K562 (cell line): ENCODE measurements at regions not wholly inside any gene's neighbourhood (a gene's known extent, or its start where the extent isn't known, plus 50 kb on each side); places are given as distances from the start of the nearest gene placed in this dataset.

ENCODE experiments used
- CCAR2 ChIP-seq: fragments of 200-400 bp; formaldehyde crosslinking; IDR thresholded peaks from 2 replicates; pipeline ENCODE4 v1.6.1; 2017; ENCODE audit warnings: mild to moderate bottlenecking, low read depth, low read length
- E2F5 ChIP-seq: sonication (generic); formaldehyde crosslinking; IDR thresholded peaks from 2 replicates; pipeline ENCODE4 v1.8.0; 2022; ENCODE audit warnings: mild to moderate bottlenecking, missing genetic modification reagents
- GABPB1 ChIP-seq: sonication (generic); formaldehyde crosslinking; IDR thresholded peaks from 2 replicates; pipeline ENCODE4 v1.8.0; 2022; ENCODE audit warnings: mild to moderate bottlenecking, missing genetic modification reagents
- HDGF ChIP-seq: fragments of 450-650 bp; IDR thresholded peaks from 2 replicates; pipeline ENCODE4 v1.6.1; 2016
- KDM1A ChIP-seq, 2 experiments: fragments of 450-650 bp; IDR thresholded peaks; 2 replicates each; pipeline ENCODE4 v1.6.1; 2016; ENCODE audit warnings: mild to moderate bottlenecking in 2 of 2
- MECOM ChIP-seq: fragments of 250-450 bp; sonication (Bioruptor Pico); IDR thresholded peaks from 2 replicates; pipeline ENCODE4 v1.8.0; 2022; ENCODE audit warnings: inconsistent platforms
- NCOA2 ChIP-seq, 2 experiments: fragments of 450-650 bp; IDR thresholded peaks; 2 replicates each; pipeline ENCODE4 v1.6.1; 2018; ENCODE audit warnings: mild to moderate bottlenecking in 2 of 2, moderate library complexity in 1 of 2; ENCODE audit not compliant: partially characterized antibody in 2 of 2
- PHB2 ChIP-seq: fragments of 450-650 bp; IDR thresholded peaks from 2 replicates; pipeline ENCODE4 v1.6.1; 2017; ENCODE audit warnings: low read depth
- PRPF4 ChIP-seq: fragments of 200-400 bp; formaldehyde crosslinking; IDR thresholded peaks from one replicate; pipeline ENCODE4 v1.6.1; 2017; ENCODE audit warnings: low read length, low read depth, mild to moderate bottlenecking; ENCODE audit not compliant: insufficient read depth, poor library complexity, severe bottlenecking
- SIRT6 ChIP-seq: IDR thresholded peaks from one replicate; pipeline ENCODE4 v1.6.1; 2012; ENCODE audit warnings: low read depth, mild to moderate bottlenecking, control low read depth, inconsistent platforms, low read length, moderate library complexity
- ZNF407 ChIP-seq: fragments of 450-650 bp; IDR thresholded peaks from 2 replicates; pipeline ENCODE4 v1.6.1; 2016; ENCODE audit warnings: low read depth
- TF ChIP-seq, protein P1 (sequence below): sonication (generic); formaldehyde crosslinking; IDR thresholded peaks from 2 replicates; pipeline ENCODE4 v1.8.0; 2022; ENCODE audit warnings: mild to moderate bottlenecking, missing genetic modification reagents

GRCh38 chr16:85346404-85347212, 234.3 kb upstream of the CIBAR2 start (continued):
- TF ChIP-seq MECOM (CRISPR knock-in tag) (peak; percentile 63; the same call in 1 of the 2 replicates), PHB2 (no peak), CCAR2 (no peak), GABPB1 (CRISPR knock-in tag) (no peak), NCOA2 (IDR thresholded peaks at IDR 0.05; ENCODE audit: partially characterized antibody in 2 of 2) (no peak), HDGF (no peak), KDM1A (IDR thresholded peaks at IDR 0.05) (peak; percentile 95 to 96), E2F5 (CRISPR knock-in tag) (no peak), PRPF4 (no peak), SIRT6 (no peak), ZNF407 (no peak)
- TF ChIP-seq, protein P1, sequence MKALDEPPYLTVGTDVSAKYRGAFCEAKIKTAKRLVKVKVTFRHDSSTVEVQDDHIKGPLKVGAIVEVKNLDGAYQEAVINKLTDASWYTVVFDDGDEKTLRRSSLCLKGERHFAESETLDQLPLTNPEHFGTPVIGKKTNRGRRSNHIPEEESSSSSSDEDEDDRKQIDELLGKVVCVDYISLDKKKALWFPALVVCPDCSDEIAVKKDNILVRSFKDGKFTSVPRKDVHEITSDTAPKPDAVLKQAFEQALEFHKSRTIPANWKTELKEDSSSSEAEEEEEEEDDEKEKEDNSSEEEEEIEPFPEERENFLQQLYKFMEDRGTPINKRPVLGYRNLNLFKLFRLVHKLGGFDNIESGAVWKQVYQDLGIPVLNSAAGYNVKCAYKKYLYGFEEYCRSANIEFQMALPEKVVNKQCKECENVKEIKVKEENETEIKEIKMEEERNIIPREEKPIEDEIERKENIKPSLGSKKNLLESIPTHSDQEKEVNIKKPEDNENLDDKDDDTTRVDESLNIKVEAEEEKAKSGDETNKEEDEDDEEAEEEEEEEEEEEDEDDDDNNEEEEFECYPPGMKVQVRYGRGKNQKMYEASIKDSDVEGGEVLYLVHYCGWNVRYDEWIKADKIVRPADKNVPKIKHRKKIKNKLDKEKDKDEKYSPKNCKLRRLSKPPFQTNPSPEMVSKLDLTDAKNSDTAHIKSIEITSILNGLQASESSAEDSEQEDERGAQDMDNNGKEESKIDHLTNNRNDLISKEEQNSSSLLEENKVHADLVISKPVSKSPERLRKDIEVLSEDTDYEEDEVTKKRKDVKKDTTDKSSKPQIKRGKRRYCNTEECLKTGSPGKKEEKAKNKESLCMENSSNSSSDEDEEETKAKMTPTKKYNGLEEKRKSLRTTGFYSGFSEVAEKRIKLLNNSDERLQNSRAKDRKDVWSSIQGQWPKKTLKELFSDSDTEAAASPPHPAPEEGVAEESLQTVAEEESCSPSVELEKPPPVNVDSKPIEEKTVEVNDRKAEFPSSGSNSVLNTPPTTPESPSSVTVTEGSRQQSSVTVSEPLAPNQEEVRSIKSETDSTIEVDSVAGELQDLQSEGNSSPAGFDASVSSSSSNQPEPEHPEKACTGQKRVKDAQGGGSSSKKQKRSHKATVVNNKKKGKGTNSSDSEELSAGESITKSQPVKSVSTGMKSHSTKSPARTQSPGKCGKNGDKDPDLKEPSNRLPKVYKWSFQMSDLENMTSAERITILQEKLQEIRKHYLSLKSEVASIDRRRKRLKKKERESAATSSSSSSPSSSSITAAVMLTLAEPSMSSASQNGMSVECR (CRISPR knock-in tag) = no peak
